COR-L47 (cell line): ENCODE measurements at regions not wholly inside any gene's neighbourhood (a gene's known extent, or its start where the extent isn't known, plus 50 kb on each side); places are given as distances from the start of the nearest gene placed in this dataset.
"Not testable (repeated sequence)": the region's sequence is repeated elsewhere in the genome, so short reads cannot be mapped to it uniquely, and the experiment has no call there.

Experiments
- DNase-seq: peaks from one replicate; lab custom pipeline; 2025; lab: John Stamatoyannopoulos, UW

DNA sequence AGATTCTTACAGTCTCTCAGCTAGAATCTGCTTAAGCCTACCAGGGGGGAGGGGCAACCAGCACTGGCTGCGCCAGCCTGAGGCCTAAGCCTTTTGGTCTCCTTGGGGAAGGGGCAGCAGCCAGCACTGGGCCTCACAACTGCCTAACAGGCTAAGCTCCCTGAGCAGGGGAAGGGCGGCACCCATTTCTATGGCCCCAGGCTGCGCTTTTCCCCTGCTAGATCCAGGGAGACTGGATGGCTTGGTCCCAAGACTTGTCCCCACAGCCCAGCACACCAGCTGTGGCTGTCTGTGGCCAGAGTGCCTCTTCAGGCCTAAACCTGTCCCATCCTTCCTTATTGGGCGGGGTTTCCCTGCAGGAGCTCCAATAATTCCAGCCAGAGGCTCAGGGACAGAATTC, 1230.3 kb upstream of the CRIM1 start:
- DNase-seq, result no peak

- DNase-seq, result no peak
Observed at GRCh38 chr2:35116151-35116550, 1239.4 kb upstream of the CRIM1 start.

DNA sequence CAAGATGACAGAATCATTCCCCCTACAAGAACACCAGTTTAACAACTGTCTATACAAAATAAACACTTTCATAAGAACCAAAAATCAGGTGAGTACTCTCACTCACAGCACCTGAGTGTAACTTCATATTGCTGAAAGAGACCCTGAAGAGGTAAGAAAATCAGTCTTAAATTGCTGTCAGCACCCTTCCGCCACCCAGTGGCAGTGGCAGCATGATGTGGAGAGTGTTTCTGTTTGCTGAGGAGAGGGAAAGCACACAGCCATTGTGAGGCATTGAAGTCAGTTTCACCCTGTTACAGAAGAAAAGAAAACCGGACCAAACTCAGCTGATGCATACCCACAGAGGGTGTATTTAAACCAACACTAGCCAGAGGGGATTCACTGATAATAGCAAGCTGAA, 1240.8 kb upstream of the CRIM1 start:
- no peak for DNase-seq

- DNase-seq, result not testable (repeated sequence)
Observed at GRCh38 chr2:35112367-35112766, 1243.2 kb upstream of the CRIM1 start.

GRCh38 chr2:35104309-35104708, 1251.3 kb upstream of the CRIM1 start:
- DNase-seq, result no peak

DNA sequence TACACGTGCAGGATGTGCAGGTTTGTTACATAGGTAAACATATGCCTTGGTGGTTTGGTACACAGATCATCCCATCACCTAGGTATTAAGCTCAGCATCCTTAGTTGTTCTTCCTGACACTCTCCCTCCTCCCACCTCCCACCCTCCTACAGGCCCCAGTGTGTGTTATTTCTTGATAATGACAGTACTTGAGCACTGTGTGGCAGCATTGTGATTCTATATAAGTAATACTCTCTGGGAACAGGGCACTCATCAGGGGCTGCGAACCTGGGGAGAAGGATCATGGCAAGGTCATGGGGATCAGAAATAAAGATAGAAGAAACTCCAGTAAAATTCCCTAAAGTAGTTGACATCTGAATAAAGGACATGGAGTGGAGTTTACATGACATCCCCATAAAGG, 1256.2 kb upstream of the CRIM1 start:
- DNase-seq, result no peak

- no peak for DNase-seq
Observed at GRCh38 chr2:35082072-35082471, 1273.5 kb upstream of the CRIM1 start.

DNA sequence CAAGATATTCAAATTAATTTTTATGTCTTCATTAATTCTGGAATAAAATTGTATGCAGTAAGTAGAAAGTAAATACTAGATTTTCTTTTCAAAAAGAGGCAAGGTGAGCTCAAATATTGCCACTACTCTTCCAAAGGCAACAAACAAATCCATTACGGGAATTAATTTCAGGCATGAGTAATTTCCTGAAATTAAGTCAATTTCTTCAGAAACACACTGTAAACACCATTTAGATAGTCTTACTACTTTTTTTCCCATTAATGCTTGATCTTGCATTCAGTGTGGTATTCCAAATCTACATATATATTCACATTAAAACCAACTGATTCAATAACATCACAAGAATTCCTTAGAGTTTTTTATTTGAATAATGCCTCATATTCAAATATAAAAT, 1274.0 kb upstream of the CRIM1 start:
- no peak for DNase-seq

GRCh38 chr2:35081001-35081621, 1274.5 kb upstream of the CRIM1 start:
- no peak for DNase-seq

- no peak for DNase-seq
Observed at GRCh38 chr2:35080231-35080910, 1275.2 kb upstream of the CRIM1 start.

DNA sequence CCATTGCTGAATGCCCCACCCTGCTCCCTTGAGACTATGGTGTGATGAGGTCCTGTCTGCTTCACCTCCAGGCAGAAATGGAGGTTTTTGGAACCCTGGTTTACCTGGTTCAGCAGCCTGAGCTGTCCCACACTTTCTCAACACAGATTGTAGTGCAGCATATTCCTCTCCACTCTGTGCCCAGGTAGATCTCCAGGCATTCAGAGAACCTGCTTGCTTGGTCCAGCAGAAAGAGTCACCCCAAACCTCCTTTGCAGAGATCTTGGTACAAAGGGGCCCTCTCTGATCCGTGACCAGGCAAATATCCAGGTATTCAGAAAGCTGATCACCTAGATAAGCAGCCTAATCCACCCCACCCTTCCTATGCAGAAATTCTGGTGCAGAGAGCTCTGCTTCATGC, 1288.2 kb upstream of the CRIM1 start:
- no peak for DNase-seq

- DNase-seq, result no peak
Observed at GRCh38 chr2:35063836-35064235, 1291.7 kb upstream of the CRIM1 start.

GRCh38 chr2:35035883-35036282, 1319.7 kb upstream of the CRIM1 start:
- DNase-seq, result no peak

DNA sequence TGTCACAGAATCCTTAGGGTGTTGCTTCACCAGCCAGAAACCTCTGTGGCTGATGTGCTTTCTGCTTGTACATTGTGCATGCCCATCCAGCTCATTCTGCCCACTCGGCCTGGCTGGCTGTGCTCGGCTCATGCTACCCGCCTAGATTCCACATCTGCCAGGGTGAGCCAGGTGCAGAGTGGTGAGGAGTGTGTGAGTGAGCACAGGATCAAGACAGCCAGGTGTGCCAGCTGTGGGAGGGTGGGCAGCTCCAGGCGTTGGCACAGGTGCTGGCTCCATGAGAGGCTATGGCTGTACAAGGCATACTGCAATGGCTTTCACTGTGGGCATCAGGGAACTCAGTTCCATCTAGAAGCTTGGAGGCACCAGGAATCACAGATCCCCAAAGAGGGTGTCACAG, 1321.8 kb upstream of the CRIM1 start:
- DNase-seq, result no peak

DNA sequence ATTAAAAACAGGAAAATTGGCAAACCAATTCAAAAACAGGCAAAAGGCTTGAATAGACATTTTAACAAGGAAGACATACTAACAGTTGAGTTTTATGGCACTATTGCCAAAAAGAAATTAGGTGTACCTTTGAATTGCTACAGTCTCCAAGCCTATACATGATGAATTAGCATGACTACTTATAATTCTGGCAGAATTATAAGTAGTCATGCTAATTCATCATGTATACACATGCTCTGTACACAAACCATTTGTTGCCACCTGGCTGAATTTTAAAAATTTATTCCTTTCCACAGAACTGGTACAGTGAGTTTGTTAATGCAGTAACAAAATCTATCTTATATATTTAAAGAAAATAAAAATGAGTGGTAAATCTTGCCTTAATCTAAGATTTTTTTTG, 1332.0 kb upstream of the CRIM1 start:
- DNase-seq, result no peak

DNA sequence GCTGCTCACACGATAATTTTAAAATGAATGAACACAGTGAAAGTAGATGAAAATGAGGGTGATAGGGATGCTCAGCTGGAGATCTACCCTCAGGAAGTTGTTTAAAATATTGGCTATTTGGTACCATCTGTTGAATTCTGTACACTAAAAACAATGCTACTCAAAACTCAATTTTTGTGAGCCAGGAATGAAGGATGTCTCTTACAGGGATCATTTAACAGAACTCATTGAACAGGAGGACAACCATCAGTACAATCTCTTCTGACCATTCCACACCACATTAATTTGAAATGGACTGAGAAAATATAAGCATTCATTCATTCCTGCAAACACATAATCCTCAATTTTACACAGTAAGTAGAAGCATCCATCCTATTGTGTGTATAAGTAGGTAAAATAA, 1355.1 kb upstream of the CRIM1 start:
- no peak for DNase-seq

DNA sequence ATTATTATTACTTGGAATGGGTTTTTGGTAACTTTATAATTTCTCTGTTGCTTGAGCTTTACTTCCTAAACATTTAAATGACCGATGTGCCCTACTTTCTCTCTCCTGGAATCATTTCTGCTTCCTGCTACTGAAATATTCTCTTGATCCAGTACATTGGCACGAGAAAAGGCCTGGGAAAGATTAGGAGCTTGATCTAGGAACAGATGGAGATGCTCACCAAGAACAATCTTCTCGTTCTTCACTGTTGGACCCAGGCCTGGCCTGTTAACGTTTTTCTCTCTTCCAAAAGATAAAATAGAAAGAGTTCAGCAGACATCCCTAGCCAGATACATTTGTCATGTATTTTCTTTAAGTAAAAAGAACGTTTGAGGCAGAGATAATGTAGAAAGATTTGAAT, 1356.8 kb upstream of the CRIM1 start:
- DNase-seq, result no peak

DNA sequence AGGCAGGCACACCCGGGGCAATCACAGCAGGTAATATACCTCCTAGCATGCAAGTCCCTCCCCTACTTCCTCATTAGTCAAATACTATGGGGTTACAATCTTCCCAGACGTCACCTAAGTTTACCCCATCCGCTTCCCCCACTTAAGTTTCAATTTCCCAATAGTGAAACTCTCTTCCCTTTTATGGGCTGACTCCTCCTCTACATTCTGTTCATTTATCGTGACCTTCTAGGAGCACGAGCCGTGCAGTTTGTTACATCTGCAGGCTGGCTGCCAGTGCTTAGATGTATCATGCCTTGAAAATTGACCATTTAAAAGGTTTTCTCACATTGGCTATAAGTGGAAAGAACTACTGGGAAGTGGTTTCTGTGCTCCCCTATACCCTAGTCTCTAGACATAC, 1357.8 kb upstream of the CRIM1 start:
- no peak for DNase-seq

- DNase-seq, result no peak
Observed at GRCh38 chr2:34995196-34995595, 1360.4 kb upstream of the CRIM1 start.

DNA sequence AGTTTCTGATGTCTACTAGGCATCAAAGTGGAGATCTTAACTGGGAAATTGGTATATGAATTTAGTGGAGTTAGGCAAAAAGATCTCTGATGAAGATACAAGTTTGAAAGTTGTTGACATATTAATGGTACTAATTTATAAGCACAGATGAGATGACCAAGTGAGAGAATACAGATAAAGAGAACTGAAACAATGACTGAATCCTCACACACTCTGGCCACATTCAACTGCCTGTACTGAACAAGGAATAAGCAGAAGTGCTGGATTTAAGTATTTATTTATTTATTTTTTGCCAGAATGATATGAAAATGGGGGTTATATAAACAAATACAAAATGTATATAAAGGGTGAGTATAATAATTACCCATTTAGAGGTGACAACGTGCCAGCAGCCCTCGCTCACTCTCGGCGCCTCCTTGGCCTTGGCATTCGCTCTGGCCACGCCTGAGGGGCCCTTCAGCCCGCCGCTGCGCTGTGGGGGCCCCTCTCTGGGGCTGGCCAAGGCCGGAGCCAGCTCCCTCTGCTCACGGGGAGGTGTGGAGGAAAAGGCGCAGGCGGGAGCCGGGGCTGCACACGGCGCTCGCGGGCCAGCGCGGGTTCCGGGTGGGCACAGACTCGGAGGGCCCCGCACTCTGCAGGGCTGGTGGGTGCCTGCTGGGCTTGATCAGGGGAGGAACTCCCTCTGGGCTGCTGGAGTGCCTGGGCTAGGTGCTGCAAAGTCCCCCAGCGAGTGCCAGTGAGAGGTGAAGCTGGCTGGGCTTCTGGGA, 1363.9 kb upstream of the CRIM1 start:
- DNase-seq, result no peak

- DNase-seq, result no peak
Observed at GRCh38 chr2:34985474-34985873, 1370.1 kb upstream of the CRIM1 start.

DNA sequence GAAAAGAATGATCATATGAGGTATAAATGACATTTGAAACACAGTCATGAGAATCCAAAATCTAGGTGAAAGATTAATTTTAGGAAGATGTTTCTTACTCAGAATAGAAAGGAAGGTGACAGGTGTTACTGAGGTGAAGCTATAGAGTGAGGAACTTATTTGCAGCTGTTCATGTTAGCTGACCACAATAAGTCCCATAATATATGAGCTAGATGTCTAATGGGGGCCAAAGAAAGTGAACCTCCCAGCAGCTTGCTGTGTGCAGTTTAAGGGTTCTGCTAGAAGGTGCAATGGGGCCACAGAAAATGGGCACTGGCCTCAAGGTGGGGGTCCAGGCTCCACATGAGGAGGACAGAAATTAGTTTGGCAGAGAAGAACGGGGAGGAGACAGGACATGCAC, 1374.9 kb upstream of the CRIM1 start:
- no peak for DNase-seq

GRCh38 chr2:34979148-34979547, 1376.4 kb upstream of the CRIM1 start:
- DNase-seq, result no peak
